Esophagus (tissue), 2 donors: ENCODE measurements at regions not wholly inside any gene's neighbourhood (a gene's known extent, or its start where the extent isn't known, plus 50 kb on each side); places are given as distances from the start of the nearest gene placed in this dataset.

ENCODE experiments used
- H3K27ac ChIP-seq, 2 donors: one replicate each; pipeline ENCODE4 v1.5.1; 2013; ENCODE audit warnings: low read depth in 2 of 2, mild to moderate bottlenecking in 2 of 2, inconsistent platforms in 1 of 2, low read length in 1 of 2, moderate library complexity in 1 of 2
- H3K27me3 ChIP-seq, 2 donors: one replicate each; pipeline ENCODE4 v1.6.1; 2013; ENCODE audit warnings: low read length in 2 of 2, control low read depth in 1 of 2, mild to moderate bottlenecking in 1 of 2; ENCODE audit not compliant: insufficient read depth in 2 of 2, control insufficient read depth in 1 of 2
- H3K36me3 ChIP-seq, 2 donors: one replicate each; pipeline ENCODE4 v1.6.1; 2013; ENCODE audit warnings: low read length in 1 of 2; ENCODE audit not compliant: control insufficient read depth in 2 of 2, insufficient read depth in 2 of 2
- H3K4me1 ChIP-seq, 2 donors: one replicate each; pipeline ENCODE4 v1.6.1; 2013; ENCODE audit warnings: low read length in 1 of 2; ENCODE audit not compliant: control insufficient read depth in 2 of 2, insufficient read depth in 2 of 2
- H3K4me3 ChIP-seq, 2 donors: one replicate each; pipeline ENCODE4 v1.5.1; 2013; ENCODE audit warnings: low read length in 2 of 2, mild to moderate bottlenecking in 2 of 2, low read depth in 1 of 2, moderate library complexity in 1 of 2
- H3K9me3 ChIP-seq, 2 donors: one replicate each; pipeline ENCODE4 v1.6.1; 2013; ENCODE audit warnings: mild to moderate bottlenecking in 2 of 2, low read depth in 1 of 2, low read length in 1 of 2, moderate library complexity in 1 of 2; ENCODE audit not compliant: control insufficient read depth in 2 of 2, insufficient read depth in 1 of 2
- WGBS, 2 donors: extraction: QIAGEN DNeasy Blood & Tissue Kit; methylation state at CpG; one replicate each; pipeline ENCODE4 v1.1.7; 2013; 5-methylcytosine and 5-hydroxymethylcytosine counted together
- donor health status: healthy with polysubstance abuse.
- donor health status: Bipolar disorder and iron deficiency.

DNA sequence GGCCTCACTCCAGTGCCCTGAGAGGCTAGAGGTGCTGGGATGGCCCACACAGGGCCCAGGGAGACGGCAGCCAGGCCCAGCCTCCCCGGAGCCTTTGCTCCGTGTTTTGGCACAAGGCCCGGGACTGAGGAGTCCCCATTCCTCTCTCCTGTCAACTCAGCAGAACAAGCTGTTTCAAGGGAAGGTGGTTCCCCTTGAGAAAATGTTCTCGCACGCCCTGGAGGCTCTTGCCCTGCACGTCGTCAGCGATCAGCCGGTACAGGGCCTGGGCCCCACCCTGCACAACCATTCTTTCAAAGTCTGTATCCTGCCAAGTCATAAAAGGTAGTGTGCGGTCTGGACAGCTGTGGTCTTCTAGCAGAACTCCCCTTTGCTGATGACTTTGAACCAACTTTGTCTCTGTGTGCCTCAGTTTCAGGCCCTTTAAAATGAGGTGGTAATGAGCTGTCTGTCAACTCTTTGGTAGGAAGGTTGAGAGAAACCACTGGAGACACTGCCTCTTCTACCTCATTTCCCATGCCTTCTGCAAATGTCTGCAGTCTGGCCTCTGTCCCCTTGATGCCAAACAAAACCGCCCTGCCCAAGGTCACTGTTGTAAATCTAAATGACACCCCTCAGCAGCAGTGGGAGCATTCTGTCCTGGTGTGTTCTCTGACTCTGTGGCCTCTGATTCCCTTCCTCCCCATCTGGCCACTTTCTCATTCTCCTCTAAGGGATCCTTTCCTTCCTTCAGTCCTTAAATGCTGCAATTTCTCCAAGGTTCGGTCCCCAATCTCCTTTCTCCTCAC, 138.6 kb upstream of the JUN start:
- Histone ChIP-seq H3K4me3 (no peak overlapping the region), H3K27ac (peak overlapping the region; percentile 57 to 82), H3K9me3 (no peaks in the 10 kb centered on the region), H3K4me1 (peaks cover 3 to 12% of the 10 kb centered on the region in 2 donors), H3K27me3 (no peaks in the 10 kb centered on the region), H3K36me3 (no peaks in the 10 kb centered on the region)
- 30 to 31% methylated on average over 13 of the region's 13 CpGs for WGBS, 2 donors

DNA sequence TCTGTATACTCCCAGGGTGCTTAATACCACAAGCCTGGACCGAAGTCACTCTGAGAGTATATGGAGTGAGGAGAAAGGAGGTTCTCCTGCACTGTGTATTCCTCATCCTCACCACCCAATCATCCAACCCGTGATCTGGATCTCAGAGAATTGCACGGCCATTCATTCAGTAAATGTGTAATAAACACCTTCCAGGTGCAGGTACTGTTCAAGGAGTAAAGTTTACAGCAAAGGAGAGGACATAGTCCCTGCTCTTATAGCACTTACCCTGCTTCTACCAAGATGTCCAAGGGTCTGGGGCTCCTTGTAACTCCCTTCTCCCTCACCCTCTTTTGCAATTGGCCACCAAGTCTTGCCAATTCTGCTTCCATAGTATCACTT, 139.2 kb upstream of the JUN start:
- H3K4me3 ChIP-seq, result no peak overlapping the region

DNA sequence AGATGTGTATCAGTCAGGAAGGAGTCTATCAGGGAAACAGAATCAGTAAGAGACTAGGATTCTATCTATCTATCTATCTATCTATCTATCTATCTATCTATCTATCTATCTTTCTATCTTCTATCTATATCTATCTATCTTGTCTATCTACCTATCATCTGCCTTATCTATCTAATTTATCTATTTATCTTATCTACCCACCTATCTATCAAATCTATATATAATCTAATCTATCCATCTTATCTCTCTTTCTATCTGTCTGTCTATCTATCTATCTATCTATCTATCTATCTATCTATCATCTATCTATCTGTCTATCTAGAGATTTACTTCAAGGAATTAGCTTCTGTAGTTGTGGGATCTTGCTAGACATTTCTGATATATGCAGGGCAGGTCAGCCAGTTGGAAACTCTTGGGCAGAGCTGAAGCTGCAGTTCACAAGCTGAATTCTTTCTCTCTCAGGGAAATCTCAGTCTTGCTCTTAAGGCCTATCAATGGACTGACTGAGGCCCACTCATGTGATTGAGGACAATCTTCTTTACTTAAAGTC, 140.2 kb upstream of the JUN start:
- Histone ChIP-seq H3K4me1 (peaks cover 3 to 12% of the 10 kb centered on the region in 2 donors), H3K27ac (no peak overlapping the region), H3K4me3 (no peak overlapping the region), H3K36me3 (no peaks in the 10 kb centered on the region), H3K9me3 (no peaks in the 10 kb centered on the region), H3K27me3 (no peaks in the 10 kb centered on the region)

More for the DNA sequence above, 139.2 kb upstream of the JUN start:
- Histone ChIP-seq H3K27me3 (no peaks in the 10 kb centered on the region), H3K36me3 (no peaks in the 10 kb centered on the region), H3K27ac (no peak overlapping the region), H3K9me3 (no peaks in the 10 kb centered on the region), H3K4me1 (peaks cover 3 to 12% of the 10 kb centered on the region in 2 donors)
- 85 to 97% methylated on average over 3 of the region's 3 CpGs for WGBS, 2 donors

DNA sequence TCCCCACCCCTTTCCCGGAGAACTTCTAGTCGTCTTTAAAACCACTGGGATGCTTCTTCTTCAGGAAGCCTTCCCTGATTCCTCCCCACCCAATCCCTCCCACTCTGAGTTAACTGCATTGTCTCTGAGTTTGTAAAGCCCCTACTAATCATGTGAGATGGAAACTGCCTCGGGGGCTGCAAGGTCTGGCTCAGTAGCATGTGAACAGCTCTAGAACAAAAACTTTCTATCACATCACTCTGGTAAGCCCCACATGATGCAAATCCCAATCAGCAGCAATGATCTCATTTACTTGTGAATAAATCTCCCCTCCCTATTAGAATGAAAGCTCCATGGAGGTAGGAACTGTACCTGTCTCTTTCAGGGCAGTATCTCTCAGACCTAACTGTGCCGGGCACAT, 141.0 kb upstream of the JUN start:
- Histone ChIP-seq H3K4me3 (no peak overlapping the region), H3K27ac (no peak overlapping the region), H3K36me3 (no peaks in the 10 kb centered on the region), H3K9me3 (no peaks in the 10 kb centered on the region), H3K27me3 (no peaks in the 10 kb centered on the region), H3K4me1 (peaks cover 3 to 13% of the 10 kb centered on the region in 2 donors)
- WGBS, 2 donors, result 90 to 94% methylated on average over 4 of the region's 4 CpGs

DNA sequence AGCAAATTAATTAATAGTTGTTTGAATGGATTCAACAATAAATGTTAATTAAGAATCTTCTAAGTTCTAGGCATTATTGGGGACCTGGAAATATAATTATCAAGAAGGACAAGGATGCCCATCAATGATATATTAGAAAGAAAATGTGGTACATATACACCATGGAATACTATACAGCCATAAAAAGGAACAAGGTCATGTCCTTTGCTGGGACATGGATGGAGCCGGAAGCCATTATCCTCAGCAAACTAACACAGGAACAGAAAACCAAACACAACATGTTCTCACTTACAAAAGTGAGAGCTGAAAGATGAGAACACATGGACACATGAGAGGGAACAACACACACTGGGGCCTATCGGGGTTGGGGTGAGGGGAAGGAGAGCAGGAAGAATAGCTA, 141.4 kb upstream of the JUN start:
- Histone ChIP-seq H3K9me3 (no peaks in the 10 kb centered on the region), H3K36me3 (no peaks in the 10 kb centered on the region), H3K4me3 (no peak overlapping the region), H3K27ac (no peak overlapping the region), H3K4me1 (peaks cover 3 to 16% of the 10 kb centered on the region in 2 donors), H3K27me3 (no peaks in the 10 kb centered on the region)
- 89 to 97% methylated on average over 2 of the region's 2 CpGs for WGBS, 2 donors

DNA sequence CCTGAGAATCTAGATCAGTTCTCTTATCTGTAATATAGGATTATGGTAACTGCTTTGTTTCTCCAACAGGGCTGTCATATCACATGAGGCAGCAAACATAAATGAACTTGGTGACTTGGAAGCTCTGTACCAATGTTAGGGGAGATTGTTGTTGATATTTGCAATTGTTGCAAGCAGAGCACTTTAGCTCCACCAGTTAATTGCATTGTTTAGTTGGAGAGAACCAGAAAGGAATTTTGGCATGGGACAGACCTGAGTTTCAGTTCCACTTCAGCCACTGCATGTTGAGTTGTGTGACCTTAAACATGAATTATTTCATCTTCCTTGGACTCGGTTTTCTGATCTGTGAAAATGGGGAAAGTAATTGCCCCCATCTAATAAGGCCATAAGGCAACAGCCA, 142.3 kb upstream of the JUN start:
- 60 to 77% methylated on average over 1 of the region's 1 CpG for WGBS, 2 donors
- Histone ChIP-seq H3K4me3 (no peak overlapping the region), H3K4me1 (peaks cover 3 to 16% of the 10 kb centered on the region in 2 donors), H3K9me3 (no peaks in the 10 kb centered on the region), H3K27ac (no peak overlapping the region), H3K36me3 (no peaks in the 10 kb centered on the region), H3K27me3 (no peaks in the 10 kb centered on the region)

DNA sequence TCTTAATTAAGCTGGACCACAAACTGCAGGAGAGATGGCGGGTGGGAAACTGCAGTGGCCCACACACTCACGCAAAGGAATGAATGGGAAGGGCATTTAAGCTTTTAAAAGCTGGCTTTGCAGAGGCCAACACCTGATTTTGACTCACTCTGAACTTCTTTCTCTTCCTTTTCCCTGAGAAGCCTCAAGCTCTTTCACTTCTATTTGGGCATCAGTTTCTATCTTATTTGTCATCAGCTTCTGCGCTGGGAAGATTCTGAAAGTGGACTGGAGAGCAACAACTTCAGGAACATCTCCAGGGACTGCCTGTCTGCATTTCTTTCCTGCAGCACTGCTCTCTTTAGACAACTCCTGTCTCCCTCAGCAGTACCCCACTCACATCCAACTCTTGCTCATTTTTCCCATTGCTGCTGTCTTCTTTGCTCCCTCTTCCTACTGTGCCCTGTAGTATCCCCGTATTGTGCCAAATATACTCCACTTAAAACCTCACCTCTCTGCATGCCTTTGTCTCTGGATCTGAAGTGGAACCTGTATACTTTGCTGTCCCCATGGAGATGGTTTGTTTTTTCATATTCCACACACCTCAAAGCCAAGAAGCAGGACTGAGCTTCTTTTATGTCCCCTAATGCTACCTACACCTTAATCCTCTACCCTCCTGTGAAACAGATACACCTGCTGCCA, 143.3 kb upstream of the JUN start:
- Histone ChIP-seq H3K27ac (peak overlapping the region; percentile 73 to 86), H3K36me3 (no peaks in the 10 kb centered on the region), H3K27me3 (no peaks in the 10 kb centered on the region), H3K4me3 (no peak overlapping the region), H3K9me3 (no peaks in the 10 kb centered on the region), H3K4me1 (peaks cover 2 to 15% of the 10 kb centered on the region in 2 donors)
- WGBS, 2 donors, result 65 to 69% methylated on average over 4 of the region's 4 CpGs

DNA sequence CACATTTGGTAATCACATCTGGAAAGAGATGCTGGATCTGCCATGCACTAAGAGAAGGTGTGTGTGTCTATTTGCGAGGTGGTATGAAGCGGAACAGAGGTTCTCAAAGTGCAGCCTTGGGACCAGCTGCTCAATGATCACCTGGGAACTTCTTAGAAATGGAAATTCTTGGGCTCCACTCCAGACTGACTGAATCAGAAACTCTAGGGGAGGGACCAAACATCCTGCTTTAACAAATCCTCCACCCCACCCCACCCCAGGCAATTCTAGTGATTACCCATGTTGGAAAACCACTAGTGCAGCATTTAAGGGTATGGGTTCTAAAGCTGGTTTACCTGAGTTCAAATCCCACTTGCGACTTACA, 143.9 kb upstream of the JUN start:
- no peaks in the 10 kb centered on the region for H3K9me3 ChIP-seq
- peaks cover 0 to 11% of the 10 kb centered on the region in 2 donors for H3K4me1 ChIP-seq
- H3K36me3 ChIP-seq, result no peaks in the 10 kb centered on the region
- H3K4me3 ChIP-seq, result no peak overlapping the region
- no peaks in the 10 kb centered on the region for H3K27me3 ChIP-seq
- WGBS, 2 donors, result 61 to 63% methylated on average over 3 of the region's 3 CpGs
- peak overlapping the region; percentile 73 to 86 for H3K27ac ChIP-seq

DNA sequence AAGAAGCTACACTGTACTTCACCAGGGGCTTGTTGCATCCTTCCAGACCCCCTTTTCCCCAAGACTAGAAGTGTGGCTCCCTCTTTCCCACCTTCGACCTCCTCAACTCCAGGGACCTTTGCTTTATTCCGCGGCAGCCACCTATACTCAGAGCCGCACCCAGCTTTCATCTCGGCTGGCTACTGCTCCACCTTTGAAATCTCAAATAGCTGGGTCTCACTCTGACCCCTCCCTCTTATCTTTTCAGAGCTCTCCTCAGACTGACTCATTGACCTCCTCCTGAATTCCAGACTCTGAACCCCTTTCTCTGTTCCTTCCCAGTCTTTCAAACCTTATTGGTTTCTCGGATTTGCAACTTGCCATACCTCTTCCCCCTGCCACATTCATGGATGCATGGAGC, 144.7 kb upstream of the JUN start:
- H3K27me3 ChIP-seq, result no peaks in the 10 kb centered on the region
- H3K36me3 ChIP-seq, result no peaks in the 10 kb centered on the region
- H3K4me3 ChIP-seq, result no peak overlapping the region
- no peaks in the 10 kb centered on the region for H3K9me3 ChIP-seq
- no peak overlapping the region for H3K27ac ChIP-seq
- 77 to 85% methylated on average over 6 of the region's 6 CpGs for WGBS, 2 donors
- H3K4me1 ChIP-seq, result peaks cover 0 to 11% of the 10 kb centered on the region in 2 donors
